Astrocyte (in vitro differentiated cells and primary cell): ENCODE measurements at regions not wholly inside any gene's neighbourhood (a gene's known extent, or its start where the extent isn't known, plus 50 kb on each side); places are given as distances from the start of the nearest gene placed in this dataset.

ENCODE experiments used
- DNase-seq: peaks from one replicate; pipeline ENCODE4 v3.0.0-alpha.2; 2010; ENCODE audit warnings: low read depth
- FAIRE-seq: peaks from 2 replicates; lab custom pipeline; 2011; peaks lifted over from hg19 to GRCh38; lab: Jason Lieb, UNC
- H2AFZ ChIP-seq: 2 replicates; pipeline ENCODE4 v1.6.0; 2012; ENCODE audit warnings: low read depth, low read length, inconsistent platforms
- H3K27ac ChIP-seq: 2 replicates; pipeline ENCODE4 v1.5.1; 2011; ENCODE audit warnings: low read depth, low read length, inconsistent platforms
- H3K27me3 ChIP-seq: 2 replicates; pipeline ENCODE4 v1.6.0; 2011; ENCODE audit warnings: low read length, inconsistent platforms; ENCODE audit not compliant: insufficient read depth
- H3K36me3 ChIP-seq: 2 replicates; pipeline ENCODE4 v1.5.1; 2011; ENCODE audit warnings: low read length, inconsistent platforms; ENCODE audit not compliant: insufficient read depth
- H3K4me1 ChIP-seq: 2 replicates; pipeline ENCODE4 v1.5.1; 2011; ENCODE audit warnings: low read length, inconsistent platforms; ENCODE audit not compliant: insufficient read depth
- H3K4me2 ChIP-seq: 2 replicates; pipeline ENCODE4 v1.6.0; 2012; ENCODE audit warnings: low read length, inconsistent platforms
- H3K4me3 ChIP-seq: 2 replicates; pipeline ENCODE4 v1.5.1; 2011; ENCODE audit warnings: low read depth, mild to moderate bottlenecking, low read length, inconsistent platforms; ENCODE audit not compliant: insufficient read depth
- H3K79me2 ChIP-seq: 2 replicates; pipeline ENCODE4 v1.6.0; 2012; ENCODE audit warnings: mild to moderate bottlenecking, low read length, inconsistent platforms; ENCODE audit not compliant: insufficient read depth
- H3K9ac ChIP-seq: 2 replicates; pipeline ENCODE4 v1.6.0; 2012; ENCODE audit warnings: mild to moderate bottlenecking, low read length, inconsistent platforms
- H3K9me3 ChIP-seq: 2 replicates; pipeline ENCODE4 v1.5.1; 2012; ENCODE audit warnings: low read depth, mild to moderate bottlenecking, low read length, inconsistent platforms; ENCODE audit not compliant: insufficient read depth
- H4K20me1 ChIP-seq: 2 replicates; pipeline ENCODE4 v1.6.0; 2012; ENCODE audit warnings: low read length, inconsistent platforms; ENCODE audit not compliant: insufficient read depth
- H3K27ac Mint-ChIP-seq: one replicate; pipeline ENCODE4 v1.8.0; 2021; ENCODE audit warnings: mild to moderate bottlenecking, mixed read lengths; ENCODE audit not compliant: unreplicated experiment
- H3K27me3 Mint-ChIP-seq: one replicate; pipeline ENCODE4 v1.8.0; 2021; ENCODE audit warnings: low read depth, mixed read lengths; ENCODE audit not compliant: unreplicated experiment
- H3K36me3 Mint-ChIP-seq: one replicate; pipeline ENCODE4 v1.8.0; 2021; ENCODE audit warnings: low read depth, mixed read lengths; ENCODE audit not compliant: unreplicated experiment
- H3K4me1 Mint-ChIP-seq: one replicate; pipeline ENCODE4 v1.8.0; 2021; ENCODE audit warnings: low read depth, mixed read lengths; ENCODE audit not compliant: unreplicated experiment
- H3K4me3 Mint-ChIP-seq: one replicate; pipeline ENCODE4 v1.8.0; 2021; ENCODE audit warnings: mild to moderate bottlenecking, moderate library complexity, mixed read lengths; ENCODE audit not compliant: unreplicated experiment
- H3K9me3 Mint-ChIP-seq: one replicate; pipeline ENCODE4 v1.8.0; 2021; ENCODE audit warnings: mild to moderate bottlenecking, mixed read lengths; ENCODE audit not compliant: unreplicated experiment
- CTCF ChIP-seq: IDR thresholded peaks from 2 replicates; pipeline ENCODE4 v1.5.1; 2011; ENCODE audit warnings: low read depth, mild to moderate bottlenecking, inconsistent platforms, low read length, moderate library complexity; ENCODE audit not compliant: insufficient read depth
- EZH2 ChIP-seq: IDR thresholded peaks from 2 replicates; pipeline ENCODE4 v1.6.1; 2012; ENCODE audit warnings: mild to moderate bottlenecking, low read length, inconsistent platforms; ENCODE audit not compliant: insufficient read depth

DNA sequence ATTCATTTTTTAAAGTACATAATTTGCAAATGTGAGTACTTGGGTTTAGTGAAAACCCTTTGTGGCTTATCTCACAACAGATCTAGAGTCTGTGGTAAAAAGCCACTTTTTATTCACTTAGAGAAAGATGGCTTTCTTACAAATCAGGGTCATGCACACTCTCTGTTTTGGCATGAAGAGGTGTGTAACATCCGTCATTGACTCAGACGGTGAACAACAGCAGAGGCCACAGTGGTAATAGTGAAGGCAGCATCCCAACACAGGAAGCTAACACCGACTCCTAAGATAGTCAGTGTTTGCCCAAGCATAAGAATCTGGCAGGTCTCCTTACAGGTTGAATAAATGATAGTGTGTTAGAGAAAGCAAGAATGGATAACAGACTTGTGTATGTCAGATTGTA lies 593.0 kb downstream of the SOX5 start:
- no peak for FAIRE-seq
- H3K36me3 Mint-ChIP-seq = no peaks in the 10 kb centered on the region
- no peaks in the 10 kb centered on the region for H3K9me3 Mint-ChIP-seq
- TF ChIP-seq CTCF (no peak), EZH2 (no peak)
- no peak overlapping the region for H3K9ac ChIP-seq
- H3K36me3 ChIP-seq = no peaks in the 10 kb centered on the region
- H3K4me3 ChIP-seq = no peak overlapping the region
- no peak overlapping the region for H3K27ac ChIP-seq
- no peaks in the 10 kb centered on the region for H3K4me1 Mint-ChIP-seq
- no peaks in the 10 kb centered on the region for H3K27me3 Mint-ChIP-seq
- H3K4me2 ChIP-seq = no peak overlapping the region
- no peaks in the 10 kb centered on the region for H3K27me3 ChIP-seq
- DNase-seq = no peak
- no peak overlapping the region for H2AFZ ChIP-seq
- no peaks in the 10 kb centered on the region for H3K4me1 ChIP-seq
- H3K27ac Mint-ChIP-seq = no peak overlapping the region
- H4K20me1 ChIP-seq = no peaks in the 10 kb centered on the region
- H3K9me3 ChIP-seq = no peaks in the 10 kb centered on the region
- no peaks in the 10 kb centered on the region for H3K79me2 ChIP-seq
- no peak overlapping the region for H3K4me3 Mint-ChIP-seq

GRCh38 chr12:23356927-23357708 lies 592.4 kb downstream of the SOX5 start:
- Histone ChIP-seq H2AFZ (no peak overlapping the region), H3K27me3 (no peaks in the 10 kb centered on the region), H3K79me2 (no peaks in the 10 kb centered on the region), H3K9ac (no peak overlapping the region), H3K4me2 (no peak overlapping the region), H3K4me1 (no peaks in the 10 kb centered on the region), H3K4me3 (no peak overlapping the region), H4K20me1 (no peaks in the 10 kb centered on the region), H3K36me3 (no peaks in the 10 kb centered on the region), H3K27ac (no peak overlapping the region), H3K9me3 (no peaks in the 10 kb centered on the region)
- H3K27ac Mint-ChIP-seq = no peak overlapping the region
- H3K27me3 Mint-ChIP-seq = no peaks in the 10 kb centered on the region
- TF ChIP-seq EZH2 (no peak), CTCF (no peak)
- H3K4me1 Mint-ChIP-seq = no peaks in the 10 kb centered on the region
- no peak overlapping the region for H3K4me3 Mint-ChIP-seq
- FAIRE-seq = no peak
- no peaks in the 10 kb centered on the region for H3K9me3 Mint-ChIP-seq
- no peaks in the 10 kb centered on the region for H3K36me3 Mint-ChIP-seq
- DNase-seq = no peak

DNA sequence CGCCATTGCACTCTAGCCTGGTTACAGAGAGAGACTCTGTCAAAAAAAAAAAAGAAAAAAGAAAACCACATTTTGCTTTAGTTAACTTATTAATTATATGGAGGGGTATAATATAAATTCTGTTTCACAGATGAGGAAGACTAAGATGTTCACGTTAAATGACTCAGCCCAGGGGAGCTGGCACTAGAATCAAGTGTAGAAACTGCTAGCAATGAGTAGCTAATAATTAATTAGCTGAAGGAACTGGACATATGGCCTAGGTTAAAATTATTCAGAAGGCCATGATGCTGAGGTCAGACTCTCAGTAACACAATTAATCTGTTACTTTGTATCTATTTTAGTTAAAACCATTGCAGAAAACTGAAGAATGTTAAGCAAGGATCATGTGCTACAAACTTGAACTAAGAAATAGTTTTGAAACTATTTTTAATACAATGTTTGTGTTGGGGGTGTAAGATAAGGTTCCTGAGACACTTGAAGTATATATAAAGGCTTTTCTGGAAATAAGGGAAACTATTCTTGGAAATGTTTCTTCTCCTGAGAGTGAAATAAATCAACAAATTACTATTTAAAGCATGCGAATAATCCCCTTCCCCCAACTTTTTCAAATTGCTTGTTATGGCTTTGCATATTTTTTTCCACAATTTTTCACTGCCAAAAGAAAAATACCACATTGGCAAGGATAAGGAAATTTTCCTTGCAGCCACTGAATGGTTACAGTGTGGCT lies 589.3 kb downstream of the SOX5 start:
- Histone ChIP-seq H2AFZ (no peak overlapping the region), H3K36me3 (no peaks in the 10 kb centered on the region), H3K4me1 (no peaks in the 10 kb centered on the region), H3K27me3 (no peaks in the 10 kb centered on the region), H3K79me2 (no peaks in the 10 kb centered on the region), H3K4me3 (no peak overlapping the region), H3K4me2 (no peak overlapping the region), H3K9me3 (no peaks in the 10 kb centered on the region), H3K27ac (no peak overlapping the region), H4K20me1 (no peaks in the 10 kb centered on the region), H3K9ac (no peak overlapping the region)
- FAIRE-seq = no peak
- DNase-seq = no peak
- no peaks in the 10 kb centered on the region for H3K9me3 Mint-ChIP-seq
- no peaks in the 10 kb centered on the region for H3K36me3 Mint-ChIP-seq
- H3K27ac Mint-ChIP-seq = no peak overlapping the region
- H3K4me3 Mint-ChIP-seq = no peak overlapping the region
- H3K4me1 Mint-ChIP-seq = no peaks in the 10 kb centered on the region
- TF ChIP-seq EZH2 = no peak
- H3K27me3 Mint-ChIP-seq = no peaks in the 10 kb centered on the region
